ENCODE measurements at regions not wholly inside any gene's neighbourhood (a gene's known extent, or its start where the extent isn't known, plus 50 kb on each side); places are given as distances from the start of the nearest gene placed in this dataset.

DNA sequence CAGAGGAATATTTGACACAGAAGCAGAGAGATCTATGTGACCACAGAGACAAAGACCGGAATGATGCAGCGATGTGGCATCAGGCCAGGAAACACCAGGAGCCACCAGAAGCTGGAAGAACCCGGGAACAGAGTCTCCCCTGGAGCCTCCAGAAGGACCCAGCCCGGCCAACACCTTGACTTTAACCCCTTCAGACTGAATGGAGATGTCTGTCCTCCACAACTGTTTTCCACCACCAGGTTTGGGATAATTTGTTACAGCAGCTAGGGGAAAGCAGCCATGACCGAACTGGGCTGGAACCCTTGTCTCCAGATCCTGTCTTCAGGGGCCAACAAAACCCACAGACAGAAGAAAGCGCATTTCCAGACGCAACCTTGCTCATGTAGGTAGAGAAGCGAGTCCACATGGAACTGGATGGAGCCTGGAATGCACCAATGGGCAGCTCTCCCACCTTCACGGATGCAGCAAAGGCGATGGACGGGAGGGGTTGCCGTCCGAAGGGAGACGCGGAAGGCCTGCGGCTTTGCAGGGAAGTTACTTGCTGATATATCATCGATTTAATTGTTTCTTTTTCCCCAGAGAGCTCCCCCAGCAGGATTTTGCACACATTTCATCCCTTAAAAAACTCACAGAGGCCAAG is 396.6 kb downstream of the NPHP4 start:
- DNase-seq: no peak

GRCh38 chr1:5594056-5594956 is 397.9 kb downstream of the NPHP4 start:
- no peak for DNase-seq

DNA sequence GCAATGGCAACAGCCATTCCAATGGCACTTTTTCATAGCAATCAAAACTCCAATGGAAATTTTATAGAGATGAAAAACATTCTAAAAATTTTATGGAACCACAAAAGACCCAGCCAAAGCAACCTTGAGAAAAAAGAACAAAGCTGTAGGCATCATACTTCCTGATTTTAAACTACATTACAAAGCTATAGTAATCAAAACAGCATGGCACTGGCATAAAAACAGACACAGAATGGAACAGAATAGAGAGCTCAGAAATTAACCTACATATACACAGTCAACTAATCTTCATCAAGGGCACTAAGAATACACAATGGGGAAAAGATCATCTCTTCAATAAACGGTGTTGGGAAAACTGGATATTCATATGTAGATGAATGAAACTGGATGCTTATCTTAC is 401.5 kb downstream of the NPHP4 start:
- no peak for DNase-seq

- DNase-seq: no peak
Measured at GRCh38 chr1:5586629-5587028, 405.6 kb downstream of the NPHP4 start.

DNA sequence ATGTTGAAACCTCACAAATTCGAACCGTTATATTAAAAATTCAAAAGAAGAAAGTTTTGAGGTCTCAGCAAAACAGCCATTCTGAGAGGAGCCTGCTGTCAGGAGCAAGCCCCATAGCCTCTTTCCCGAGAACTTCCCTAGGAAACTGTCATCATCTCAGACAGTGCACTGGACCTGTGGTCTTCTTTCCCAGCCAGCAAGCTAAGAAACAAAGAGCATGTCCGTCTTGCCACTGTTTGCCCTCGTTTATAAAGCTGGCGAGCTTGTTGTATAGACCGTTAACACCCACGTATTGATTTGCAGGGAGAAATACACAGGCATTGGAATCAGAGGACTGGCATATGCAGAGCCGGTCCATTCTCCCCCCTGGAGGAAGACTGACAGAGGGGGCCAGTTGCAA is 407.0 kb downstream of the NPHP4 start:
- DNase-seq: no peak

GRCh38 chr1:5580926-5581325 is 411.3 kb downstream of the NPHP4 start:
- DNase-seq: no peak

DNA sequence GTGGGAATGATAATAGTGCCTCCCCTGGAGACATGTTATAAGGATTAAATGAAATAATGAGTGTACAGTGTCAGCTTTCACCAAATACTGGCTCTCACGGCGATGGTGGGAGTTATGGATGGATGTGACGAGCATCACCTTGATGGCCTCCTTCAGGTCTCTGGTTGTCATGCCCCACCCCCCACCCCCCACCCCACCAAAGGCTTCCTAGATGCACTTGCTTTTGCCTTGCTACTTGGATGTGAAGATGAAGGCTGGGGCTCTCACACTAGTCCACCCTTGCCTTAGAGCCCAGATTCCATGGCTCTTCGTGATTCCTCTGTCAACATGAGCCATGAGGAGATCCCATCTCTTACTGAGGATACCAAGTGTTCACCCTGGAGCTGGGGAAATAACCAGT is 412.3 kb downstream of the NPHP4 start:
- no peak for DNase-seq

DNA sequence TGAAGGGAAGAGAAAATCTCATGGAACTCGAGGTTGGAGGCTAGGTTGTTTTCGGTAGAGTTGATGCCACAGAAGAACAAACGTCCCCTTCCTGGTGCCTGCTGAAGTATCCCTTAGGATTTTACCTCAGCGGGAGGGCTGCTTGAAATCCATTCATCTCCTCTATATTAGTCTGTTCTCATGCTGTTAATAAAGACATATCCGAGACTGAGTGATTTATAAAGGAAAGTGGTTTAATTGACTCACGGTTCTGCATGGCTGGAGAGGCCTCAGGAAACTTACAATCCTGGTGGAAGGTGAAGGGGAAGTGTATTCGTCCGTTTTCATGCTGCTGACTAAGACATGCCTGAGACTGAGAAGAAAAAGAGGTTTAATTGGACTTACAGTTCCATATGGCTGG is 413.5 kb downstream of the NPHP4 start:
- no peak for DNase-seq

- no peak for DNase-seq
Measured at GRCh38 chr1:5577255-5578040, 414.8 kb downstream of the NPHP4 start.

GRCh38 chr1:5576673-5577065 is 415.6 kb downstream of the NPHP4 start:
- no peak for DNase-seq

- DNase-seq: no peak
Measured at GRCh38 chr1:5576011-5576672, 416.1 kb downstream of the NPHP4 start.

- DNase-seq: no peak
Measured at GRCh38 chr1:5575396-5575940, 416.8 kb downstream of the NPHP4 start.

- DNase-seq: no peak
Measured at GRCh38 chr1:5574641-5575040, 417.6 kb downstream of the NPHP4 start.

DNA sequence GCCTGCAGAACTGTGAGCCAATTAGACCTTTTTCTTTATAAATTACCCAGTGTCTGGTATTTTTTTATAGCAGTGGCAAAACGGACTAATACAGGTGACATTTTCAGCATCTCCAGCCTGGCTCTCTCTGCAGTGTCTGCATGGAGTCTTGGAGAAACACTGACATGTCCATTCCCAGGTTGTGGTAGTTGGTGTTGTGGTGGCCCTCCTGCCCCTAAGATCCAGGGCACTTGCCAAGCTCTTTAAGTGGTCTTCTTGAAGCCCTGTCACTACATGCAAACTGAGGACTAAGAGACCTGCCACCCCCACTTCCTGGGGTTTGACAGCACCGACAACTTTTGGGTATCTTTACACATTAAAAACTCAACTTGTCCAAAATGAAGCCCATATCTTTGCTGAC is 419.4 kb downstream of the NPHP4 start:
- DNase-seq: no peak

DNA sequence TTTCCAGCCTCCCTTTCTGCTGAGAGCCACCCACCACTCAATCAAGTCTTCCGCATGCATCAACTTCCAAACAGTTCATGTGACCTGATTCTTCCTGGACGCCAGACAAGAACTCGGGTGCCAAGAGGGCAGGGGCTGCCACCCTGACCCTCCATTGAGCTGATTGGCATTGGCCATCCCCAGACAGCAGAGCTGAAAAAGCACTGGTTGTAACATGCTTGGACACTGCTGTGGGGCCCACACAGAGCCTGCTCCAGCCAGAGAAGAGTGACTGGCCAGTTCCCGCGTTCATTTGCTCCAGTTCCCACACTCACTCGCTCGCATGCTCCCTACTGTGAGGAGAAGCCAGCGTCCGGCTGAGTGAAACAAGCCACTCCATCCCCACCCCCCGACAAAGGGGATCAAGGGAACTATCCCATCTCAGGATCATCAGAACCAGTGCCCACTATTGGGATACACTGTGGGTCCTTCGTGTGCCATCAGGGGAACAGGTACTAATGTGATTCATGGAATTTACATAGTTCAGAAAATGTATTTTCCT is 420.3 kb downstream of the NPHP4 start:
- no peak for DNase-seq

GRCh38 chr1:5571438-5571837 is 420.8 kb downstream of the NPHP4 start:
- no peak for DNase-seq

DNA sequence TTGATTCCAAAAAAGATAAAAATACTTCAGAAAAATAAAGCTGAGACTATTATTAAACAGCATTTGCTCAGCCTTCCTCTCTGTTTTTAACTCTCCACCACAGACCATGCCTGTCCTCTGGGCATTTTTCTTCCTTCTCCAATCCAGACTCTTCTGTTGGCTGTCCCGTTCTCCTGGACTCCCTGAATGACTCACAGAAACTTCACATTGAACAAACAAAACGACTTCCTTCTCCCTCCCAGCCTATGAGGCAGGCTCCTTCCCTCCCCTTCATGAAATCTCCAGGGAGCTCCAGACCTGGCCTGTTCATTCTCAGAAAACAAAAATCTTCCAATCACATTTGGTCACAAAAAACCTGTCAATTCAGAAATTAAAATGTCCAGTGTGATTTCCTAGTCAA is 421.3 kb downstream of the NPHP4 start:
- DNase-seq: no peak

DNA sequence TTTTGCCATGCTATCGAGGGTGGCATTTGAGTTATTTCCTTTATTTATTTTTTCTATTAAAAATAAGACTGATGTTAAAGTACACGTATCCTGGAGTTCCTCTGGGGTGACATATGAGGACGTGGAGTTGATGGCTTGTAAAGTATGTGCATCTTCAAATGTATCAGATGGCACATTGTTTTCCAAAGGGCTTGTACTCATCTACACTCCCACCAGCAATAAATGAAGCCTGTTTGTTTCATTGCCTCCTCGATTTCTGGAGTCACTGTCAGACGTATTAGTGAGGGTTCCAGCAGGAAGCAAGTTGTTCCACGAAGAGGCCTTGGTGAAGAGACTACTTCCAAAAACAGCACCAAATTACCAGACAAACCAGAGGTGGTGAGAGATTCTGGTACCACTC is 423.9 kb downstream of the NPHP4 start:
- no peak for DNase-seq

DNA sequence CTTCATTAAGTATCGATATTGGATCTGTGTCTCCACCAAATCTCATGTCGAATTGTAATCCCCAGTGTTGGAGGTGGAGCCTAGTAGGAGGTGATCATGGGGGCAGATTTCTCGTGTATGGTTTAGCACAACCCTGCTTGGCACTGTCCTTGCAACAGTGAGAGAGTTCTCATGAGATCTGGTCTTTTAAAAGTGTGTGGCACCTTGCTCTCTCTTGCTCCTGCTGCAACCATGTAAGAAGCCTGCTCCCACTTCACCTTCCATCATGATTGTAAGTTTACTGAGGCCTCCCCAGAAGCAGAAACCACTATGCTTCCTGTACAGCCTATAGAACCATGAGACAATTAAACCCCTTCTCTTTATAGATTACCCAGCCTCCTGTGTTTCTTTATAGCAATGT is 424.4 kb downstream of the NPHP4 start:
- DNase-seq: no peak

DNA sequence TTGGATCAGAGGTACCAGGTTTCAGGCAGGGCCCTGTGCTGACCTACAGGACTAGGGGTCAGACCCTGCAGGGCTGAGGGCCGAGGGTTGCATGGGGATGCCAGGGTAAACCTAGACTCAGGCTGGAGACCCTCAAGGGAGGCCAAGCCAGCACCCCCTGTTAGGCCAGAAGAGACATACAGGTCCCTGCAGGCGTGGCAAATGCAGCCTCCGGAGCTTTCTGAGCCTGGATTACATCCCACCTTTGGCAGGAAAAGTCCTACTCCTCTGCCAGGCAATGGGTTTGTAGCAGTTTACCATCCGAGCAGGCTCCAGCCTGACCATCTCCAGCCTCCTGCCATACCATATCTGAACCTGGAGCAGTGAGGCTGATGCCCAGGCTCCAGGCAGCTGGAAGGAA is 425.3 kb downstream of the NPHP4 start:
- no peak for DNase-seq

GRCh38 chr1:5565281-5566125 is 426.7 kb downstream of the NPHP4 start:
- no peak for DNase-seq
